ENCODE measurements at regions not wholly inside any gene's neighbourhood (a gene's known extent, or its start where the extent isn't known, plus 50 kb on each side); places are given as distances from the start of the nearest gene placed in this dataset.

- Mint-ChIP-seq H3K4me1 (no peaks in the 10 kb centered on the region), H3K36me3 (no peaks in the 10 kb centered on the region), H3K9me3 (no peaks in the 10 kb centered on the region), H3K4me3 (no peak overlapping the region), H3K27ac (no peak overlapping the region), H3K27me3 (no peaks in the 10 kb centered on the region)
- DNase-seq (no peak), ATAC-seq (replicated peaks) (no peak)
Measured at GRCh38 chr7:115153769-115154477, 232.0 kb downstream of the MDFIC start.

DNA sequence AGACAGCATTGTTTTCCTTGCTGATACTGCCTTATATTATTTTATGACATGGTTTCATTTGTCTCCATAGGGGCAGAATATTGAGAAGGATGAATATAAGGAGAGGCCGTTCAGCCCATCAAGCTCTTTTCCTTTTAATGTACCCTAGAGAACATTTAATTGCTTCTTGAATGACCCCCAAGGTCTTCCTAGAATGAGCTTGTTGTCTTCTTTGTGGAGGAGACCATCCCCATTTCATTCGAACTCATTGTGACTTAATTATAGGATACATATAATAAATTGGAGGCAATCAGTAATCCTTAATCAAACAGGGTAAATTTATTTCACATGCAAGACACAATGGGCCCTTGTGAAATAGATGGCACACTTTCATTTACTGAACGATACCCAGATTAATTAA is 231.3 kb downstream of the MDFIC start:
- Mint-ChIP-seq H3K27ac (no peak overlapping the region), H3K4me1 (no peaks in the 10 kb centered on the region), H3K9me3 (no peaks in the 10 kb centered on the region), H3K27me3 (no peaks in the 10 kb centered on the region), H3K4me3 (no peak overlapping the region), H3K36me3 (no peaks in the 10 kb centered on the region)
- ATAC-seq (replicated peaks) (no peak), DNase-seq (no peak)

DNA sequence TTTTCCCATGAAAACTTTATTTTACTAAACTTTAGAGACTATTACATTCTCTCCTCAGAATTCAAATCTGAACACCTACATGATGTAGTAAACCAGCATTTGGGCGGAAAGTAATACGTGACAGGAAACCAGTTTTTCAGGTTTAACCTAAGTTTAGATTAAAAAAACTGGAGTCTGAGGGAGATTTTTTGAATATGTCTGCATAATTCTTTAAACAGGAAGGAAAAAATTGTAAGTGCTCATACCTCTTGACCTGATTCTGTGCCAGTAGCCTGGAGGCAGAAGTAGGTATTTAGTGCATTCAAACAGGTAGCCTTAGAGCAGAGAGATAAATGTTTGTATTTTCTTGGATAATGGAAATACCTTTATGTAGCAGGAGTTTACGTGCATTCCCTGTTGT is 224.3 kb downstream of the MDFIC start:
- Mint-ChIP-seq H3K27me3 (no peaks in the 10 kb centered on the region), H3K27ac (no peak overlapping the region), H3K4me1 (peaks cover 0 to 8% of the 10 kb centered on the region in 2 donors), H3K4me3 (no peak overlapping the region), H3K36me3 (no peaks in the 10 kb centered on the region), H3K9me3 (no peaks in the 10 kb centered on the region)
- ATAC-seq (replicated peaks) (no peak), DNase-seq (no peak)

- DNase-seq = no peak
- Mint-ChIP-seq H3K4me3 (no peak overlapping the region), H3K27me3 (no peaks in the 10 kb centered on the region), H3K4me1 (peaks cover 0 to 8% of the 10 kb centered on the region in 2 donors), H3K9me3 (no peaks in the 10 kb centered on the region), H3K27ac (no peak overlapping the region), H3K36me3 (no peaks in the 10 kb centered on the region)
- peak; percentile 64 to 83 for ATAC-seq (replicated peaks)
Measured at GRCh38 chr7:115145512-115145911, 223.6 kb downstream of the MDFIC start.

DNA sequence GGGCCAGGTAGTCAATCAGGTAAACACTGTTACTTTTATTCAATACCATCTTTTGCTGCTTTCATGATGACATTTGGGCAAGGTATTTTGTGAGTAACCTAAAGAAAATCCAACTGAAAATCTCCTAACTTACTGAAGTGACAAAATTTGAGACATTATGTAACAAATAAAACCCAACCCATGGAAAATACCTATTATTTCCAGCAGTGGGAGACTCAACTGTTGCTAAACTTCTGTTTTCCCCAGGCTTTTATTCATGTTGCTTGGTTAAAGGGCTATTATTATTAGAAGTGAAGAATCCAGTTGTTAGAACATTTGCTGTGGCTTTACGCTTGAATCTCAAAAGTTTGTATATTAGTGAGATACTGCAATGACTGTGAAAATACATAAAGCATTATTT is 215.9 kb downstream of the MDFIC start:
- ATAC-seq (replicated peaks) (no peak), DNase-seq (no peak)
- H3K4me3 Mint-ChIP-seq = no peak overlapping the region
- peaks cover 0 to 4% of the 10 kb centered on the region in 2 donors for H3K9me3 Mint-ChIP-seq
- no peak overlapping the region for H3K27ac Mint-ChIP-seq
- no peaks in the 10 kb centered on the region for H3K4me1 Mint-ChIP-seq
- no peaks in the 10 kb centered on the region for H3K36me3 Mint-ChIP-seq
- no peaks in the 10 kb centered on the region for H3K27me3 Mint-ChIP-seq

- Mint-ChIP-seq H3K36me3 (no peaks in the 10 kb centered on the region), H3K4me3 (no peak overlapping the region), H3K27ac (no peak overlapping the region), H3K9me3 (peaks cover 0 to 4% of the 10 kb centered on the region in 2 donors), H3K4me1 (no peaks in the 10 kb centered on the region), H3K27me3 (no peaks in the 10 kb centered on the region)
- no peak for DNase-seq
- ATAC-seq (replicated peaks) = no peak
Measured at GRCh38 chr7:115136796-115137443, 215.0 kb downstream of the MDFIC start.

DNA sequence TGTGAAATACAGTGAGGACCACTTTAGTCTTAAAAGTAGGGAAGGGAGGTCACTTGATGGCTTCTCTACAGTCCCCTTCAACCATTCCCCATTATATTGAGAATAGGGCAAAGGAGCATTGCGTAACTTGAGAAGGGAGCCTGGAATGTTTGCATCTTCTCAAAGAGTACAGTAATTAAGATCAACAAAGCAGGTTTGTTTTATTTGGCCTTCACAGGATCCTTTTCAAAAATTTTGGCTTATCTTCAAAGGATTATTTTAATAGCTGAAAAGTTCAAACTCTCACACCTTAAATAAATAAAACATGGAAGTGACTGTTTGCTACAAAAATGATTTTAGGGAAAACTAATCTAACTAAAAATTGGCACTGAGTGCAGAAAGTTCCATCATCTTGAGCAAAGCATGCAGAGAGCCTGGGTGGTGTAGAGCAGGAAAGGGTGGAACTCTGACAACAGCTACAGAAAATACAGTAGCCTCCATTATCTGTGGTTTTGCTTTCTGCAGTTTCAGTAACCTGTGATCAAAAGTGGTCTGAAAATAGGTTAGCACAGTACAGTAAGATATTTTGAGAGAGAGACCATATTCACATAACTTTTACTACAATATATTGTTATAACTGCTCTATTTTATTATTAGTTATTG is 214.0 kb downstream of the MDFIC start:
- Mint-ChIP-seq H3K9me3 (peaks cover 0 to 4% of the 10 kb centered on the region in 2 donors), H3K4me1 (no peaks in the 10 kb centered on the region), H3K36me3 (no peaks in the 10 kb centered on the region), H3K27me3 (no peaks in the 10 kb centered on the region), H3K27ac (no peak overlapping the region), H3K4me3 (no peak overlapping the region)
- ATAC-seq (replicated peaks) (no peak), DNase-seq (no peak)

DNA sequence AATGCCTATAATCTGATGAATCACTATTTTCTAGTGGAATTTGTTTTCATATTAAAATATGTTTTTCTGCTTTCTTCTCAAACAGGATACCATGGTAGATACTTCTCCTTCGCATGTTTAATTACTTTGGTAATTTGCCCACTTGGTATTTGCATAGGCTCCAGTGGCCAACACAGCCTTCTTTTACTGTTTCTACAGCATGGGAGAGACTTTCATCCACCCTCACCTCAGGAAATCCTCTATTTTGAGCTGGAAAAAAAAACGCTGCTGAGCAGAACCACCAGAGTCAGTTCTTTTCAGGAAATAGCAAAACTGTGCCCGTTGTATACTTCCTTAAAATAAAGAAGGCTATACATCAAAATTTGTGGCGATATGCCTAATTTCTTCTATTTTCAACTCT is 213.3 kb downstream of the MDFIC start:
- ATAC-seq (replicated peaks) = no peak
- Mint-ChIP-seq H3K4me1 (no peaks in the 10 kb centered on the region), H3K36me3 (no peaks in the 10 kb centered on the region), H3K9me3 (peaks cover 0 to 4% of the 10 kb centered on the region in 2 donors), H3K27ac (no peak overlapping the region), H3K27me3 (no peaks in the 10 kb centered on the region), H3K4me3 (no peak overlapping the region)
- DNase-seq = no peak

GRCh38 chr7:115133248-115133647 is 211.4 kb downstream of the MDFIC start:
- H3K9me3 Mint-ChIP-seq = peaks cover 0 to 4% of the 10 kb centered on the region in 2 donors
- no peaks in the 10 kb centered on the region for H3K36me3 Mint-ChIP-seq
- H3K27ac Mint-ChIP-seq = no peak overlapping the region
- no peak for ATAC-seq (replicated peaks)
- H3K4me3 Mint-ChIP-seq = no peak overlapping the region
- DNase-seq = no peak
- H3K27me3 Mint-ChIP-seq = no peaks in the 10 kb centered on the region
- H3K4me1 Mint-ChIP-seq = no peaks in the 10 kb centered on the region

GRCh38 chr7:115132096-115132495 is 210.2 kb downstream of the MDFIC start:
- H3K4me3 Mint-ChIP-seq = no peak overlapping the region
- H3K27ac Mint-ChIP-seq = no peak overlapping the region
- ATAC-seq (replicated peaks) (no peak), DNase-seq (no peak)
- H3K36me3 Mint-ChIP-seq = no peaks in the 10 kb centered on the region
- no peaks in the 10 kb centered on the region for H3K27me3 Mint-ChIP-seq
- H3K9me3 Mint-ChIP-seq = peaks cover 0 to 4% of the 10 kb centered on the region in 2 donors
- no peaks in the 10 kb centered on the region for H3K4me1 Mint-ChIP-seq

GRCh38 chr7:115128154-115128553 is 206.3 kb downstream of the MDFIC start:
- H3K36me3 Mint-ChIP-seq = no peaks in the 10 kb centered on the region
- ATAC-seq (replicated peaks) (no peak), DNase-seq (no peak)
- peaks cover 0 to under 1% of the 10 kb centered on the region in 2 donors for H3K9me3 Mint-ChIP-seq
- H3K4me1 Mint-ChIP-seq = no peaks in the 10 kb centered on the region
- no peak overlapping the region for H3K4me3 Mint-ChIP-seq
- H3K27me3 Mint-ChIP-seq = no peaks in the 10 kb centered on the region
- no peak overlapping the region for H3K27ac Mint-ChIP-seq

DNA sequence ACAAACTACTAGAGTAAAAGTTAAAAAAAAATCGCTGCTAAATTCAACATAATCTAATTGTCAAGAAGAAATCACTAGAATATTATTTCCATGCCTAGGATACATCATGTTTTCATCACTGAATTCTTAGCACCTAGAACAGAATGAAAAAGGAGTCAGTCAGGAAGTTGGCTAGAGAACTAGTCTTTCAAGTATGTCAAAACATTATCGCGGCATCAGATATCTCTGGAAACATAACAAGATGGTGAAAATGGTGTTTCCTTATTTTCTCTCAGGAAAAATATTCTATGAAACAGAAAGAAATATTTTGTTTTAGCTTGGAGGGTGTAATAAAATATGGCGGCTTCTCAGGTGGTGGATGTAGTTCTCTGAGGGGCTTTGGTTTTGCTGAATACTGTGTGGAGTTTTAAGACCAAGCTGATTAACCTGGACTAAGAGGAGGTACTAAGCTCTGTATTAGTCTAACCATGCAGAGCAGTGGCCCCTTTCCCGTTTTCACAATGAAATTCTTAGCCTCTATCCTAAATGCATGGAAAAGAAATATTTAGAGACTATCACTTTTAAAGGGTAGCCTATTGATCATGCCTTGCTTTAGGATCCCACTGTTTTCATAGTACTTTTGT is 205.6 kb downstream of the MDFIC start:
- H3K4me1 Mint-ChIP-seq = no peaks in the 10 kb centered on the region
- no peaks in the 10 kb centered on the region for H3K36me3 Mint-ChIP-seq
- ATAC-seq (replicated peaks) = no peak
- H3K27me3 Mint-ChIP-seq = no peaks in the 10 kb centered on the region
- no peaks in the 10 kb centered on the region for H3K9me3 Mint-ChIP-seq
- H3K4me3 Mint-ChIP-seq = no peak overlapping the region
- H3K27ac Mint-ChIP-seq = no peak overlapping the region
- DNase-seq = no peak

- Mint-ChIP-seq H3K4me1 (peaks cover 0 to 5% of the 10 kb centered on the region in 2 donors), H3K9me3 (no peaks in the 10 kb centered on the region), H3K36me3 (no peaks in the 10 kb centered on the region), H3K27me3 (no peaks in the 10 kb centered on the region), H3K4me3 (no peak overlapping the region), H3K27ac (no peak overlapping the region)
- DNase-seq (no peak), ATAC-seq (replicated peaks) (no peak)
Measured at GRCh38 chr7:115125750-115126149, 203.9 kb downstream of the MDFIC start.

- H3K9me3 Mint-ChIP-seq = no peaks in the 10 kb centered on the region
- no peak overlapping the region for H3K4me3 Mint-ChIP-seq
- H3K4me1 Mint-ChIP-seq = peaks cover 0 to 5% of the 10 kb centered on the region in 2 donors
- no peak for ATAC-seq (replicated peaks)
- no peak overlapping the region for H3K27ac Mint-ChIP-seq
- H3K36me3 Mint-ChIP-seq = no peaks in the 10 kb centered on the region
- H3K27me3 Mint-ChIP-seq = no peaks in the 10 kb centered on the region
- DNase-seq = no peak
Measured at GRCh38 chr7:115125312-115125711, 203.4 kb downstream of the MDFIC start.

All from stimulated activated naive B cell treated with anti-CD40 and anti-IgM and Interleukin-4, amounts not matched to agents 10 μg/mL and 1 μg/mL and 100 μg/mL, for 72 hours (primary cell).